ENCODE measurements at regions not wholly inside any gene's neighbourhood (a gene's known extent, or its start where the extent isn't known, plus 50 kb on each side); places are given as distances from the start of the nearest gene placed in this dataset.
"Not testable (repeated sequence)": the region's sequence is repeated elsewhere in the genome, so short reads cannot be mapped to it uniquely, and the experiment has no call there.

- no peak overlapping the region for H3K4me3 ChIP-seq
- no peak for TF ChIP-seq CTCF (IDR thresholded peaks at IDR 0.05)
- no peak for DNase-seq (ENCODE audit: low spot score)
- no peak overlapping the region for H3K27ac ChIP-seq
These were observed 159.4 kb upstream of the SPTLC3 start for GRCh38 chr20:12849225-12849910.

- not testable (repeated sequence) for DNase-seq (ENCODE audit: low spot score); H3K4me3 ChIP-seq; H3K27ac ChIP-seq
These were observed 151.1 kb upstream of the SPTLC3 start for GRCh38 chr20:12857643-12858042.

GRCh38 chr20:12860619-12861247, 148.0 kb upstream of the SPTLC3 start:
- TF ChIP-seq CTCF (IDR thresholded peaks at IDR 0.05): no peak
- DNase-seq (ENCODE audit: low spot score): no peak
- Histone ChIP-seq H3K27ac (no peak overlapping the region), H3K4me3 (no peak overlapping the region)

GRCh38 chr20:12869669-12870068, 139.1 kb upstream of the SPTLC3 start:
- no peak overlapping the region for H3K4me3 ChIP-seq
- no peak for TF ChIP-seq CTCF (IDR thresholded peaks at IDR 0.05)
- DNase-seq (ENCODE audit: low spot score): no peak
- no peak overlapping the region for H3K27ac ChIP-seq

DNA sequence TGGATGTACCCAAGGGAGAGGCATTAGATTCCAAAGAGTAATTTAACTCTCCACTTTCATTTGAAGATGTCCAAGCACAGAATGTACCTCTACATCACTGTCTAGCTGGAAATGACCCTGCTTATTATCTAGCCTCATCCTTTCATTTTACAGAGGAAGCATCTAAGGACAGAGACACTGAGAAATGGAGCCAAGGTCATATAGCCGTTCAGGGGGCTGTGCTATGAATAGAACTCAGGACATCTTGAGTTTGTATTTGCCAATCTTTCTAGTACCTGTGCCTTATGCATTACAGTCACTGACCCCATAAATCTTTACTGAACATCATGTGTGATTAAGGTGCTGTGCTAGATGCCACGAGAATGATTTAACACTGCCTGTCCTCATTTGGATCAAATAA, 138.2 kb upstream of the SPTLC3 start:
- H3K4me3 ChIP-seq: no peak overlapping the region
- H3K27ac ChIP-seq: no peak overlapping the region
- no peak for DNase-seq (ENCODE audit: low spot score)
- TF ChIP-seq CTCF (IDR thresholded peaks at IDR 0.05): no peak

DNA sequence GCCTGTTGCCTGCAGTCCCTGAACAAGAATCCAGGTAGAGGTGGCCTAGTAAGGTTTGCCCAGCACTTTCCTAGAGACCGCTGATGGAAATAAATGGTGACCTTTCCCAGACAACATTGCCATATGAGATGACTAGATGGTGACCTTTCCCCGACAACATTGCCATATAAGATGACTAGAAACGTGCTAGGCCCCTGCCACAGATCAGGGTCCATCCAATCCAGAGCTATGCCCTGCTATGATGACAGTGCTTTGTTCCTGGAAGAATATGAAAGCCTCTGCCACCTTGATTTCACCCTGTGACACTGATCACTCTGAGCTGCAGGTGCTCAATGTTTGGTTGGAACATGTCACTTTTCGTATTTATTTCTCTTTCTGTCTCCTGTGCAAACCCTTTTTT, 133.8 kb upstream of the SPTLC3 start:
- no peak for DNase-seq (ENCODE audit: low spot score)
- Histone ChIP-seq H3K27ac (no peak overlapping the region), H3K4me3 (no peak overlapping the region)
- no peak for TF ChIP-seq CTCF (IDR thresholded peaks at IDR 0.05)

GRCh38 chr20:12875510-12875909, 133.3 kb upstream of the SPTLC3 start:
- no peak for DNase-seq (ENCODE audit: low spot score)
- TF ChIP-seq CTCF (IDR thresholded peaks at IDR 0.05): no peak
- no peak overlapping the region for H3K4me3 ChIP-seq
- H3K27ac ChIP-seq: no peak overlapping the region
